Activated CD8-positive, alpha-beta T cell treated with anti-CD3 and anti-CD28 coated beads for 36 hours (primary cell): ENCODE measurements at regions not wholly inside any gene's neighbourhood (a gene's known extent, or its start where the extent isn't known, plus 50 kb on each side); places are given as distances from the start of the nearest gene placed in this dataset.
"Not testable (repeated sequence)": the region's sequence is repeated elsewhere in the genome, so short reads cannot be mapped to it uniquely, and the experiment has no call there.

Experiments used
- ATAC-seq: fragments of 200-7000 bp; cut with Tn5 transposase; one replicate; pipeline ENCODE4 v1.10.0; 2021; ENCODE audit warnings: mild to moderate bottlenecking, moderate library complexity
- CTCF ChIA-PET: fragments of 350-600 bp; sonication (Branson Sonifier 250); formaldehyde crosslinking; loops from one replicate; lab custom pipeline; 2021; ENCODE audit warnings: antibody characterized with exemption; lab: Charles Lee
- POLR2A ChIA-PET: fragments of 350-600 bp; sonication (Branson Sonifier 250); formaldehyde crosslinking; loops from one replicate; lab custom pipeline; 2021; ENCODE audit warnings: antibody characterized with exemption; lab: Charles Lee
- DNase-seq: peaks from one replicate; pipeline ENCODE4 v3.0.0-alpha.2; 2020
- H3K27ac Mint-ChIP-seq: one replicate; pipeline ENCODE4 v1.8.0; 2021; ENCODE audit warnings: mild to moderate bottlenecking, mixed read lengths
- H3K27me3 Mint-ChIP-seq: one replicate; pipeline ENCODE4 v1.8.0; 2021; ENCODE audit warnings: mixed read lengths
- H3K36me3 Mint-ChIP-seq: one replicate; pipeline ENCODE4 v1.8.0; 2021; ENCODE audit warnings: low read depth, mixed read lengths
- H3K4me1 Mint-ChIP-seq: one replicate; pipeline ENCODE4 v1.8.0; 2021; ENCODE audit warnings: low read depth, mixed read lengths
- H3K4me3 Mint-ChIP-seq: one replicate; pipeline ENCODE4 v1.8.0; 2021; ENCODE audit warnings: mild to moderate bottlenecking, moderate library complexity, mixed read lengths
- H3K9me3 Mint-ChIP-seq: one replicate; pipeline ENCODE4 v1.8.0; 2021; ENCODE audit warnings: mixed read lengths
- CTCF ChIP-seq: fragments of 200-600 bp; IDR thresholded peaks from one replicate; pipeline ENCODE4 v1.8.0; 2022; ENCODE audit warnings: antibody characterized with exemption, mild to moderate bottlenecking
- intact Hi-C: fragments of 100-400 bp; cut with micrococcal nuclease; formaldehyde crosslinking; loops from one replicate; pipeline ENCODE4 v1.10.0; 2022

DNA sequence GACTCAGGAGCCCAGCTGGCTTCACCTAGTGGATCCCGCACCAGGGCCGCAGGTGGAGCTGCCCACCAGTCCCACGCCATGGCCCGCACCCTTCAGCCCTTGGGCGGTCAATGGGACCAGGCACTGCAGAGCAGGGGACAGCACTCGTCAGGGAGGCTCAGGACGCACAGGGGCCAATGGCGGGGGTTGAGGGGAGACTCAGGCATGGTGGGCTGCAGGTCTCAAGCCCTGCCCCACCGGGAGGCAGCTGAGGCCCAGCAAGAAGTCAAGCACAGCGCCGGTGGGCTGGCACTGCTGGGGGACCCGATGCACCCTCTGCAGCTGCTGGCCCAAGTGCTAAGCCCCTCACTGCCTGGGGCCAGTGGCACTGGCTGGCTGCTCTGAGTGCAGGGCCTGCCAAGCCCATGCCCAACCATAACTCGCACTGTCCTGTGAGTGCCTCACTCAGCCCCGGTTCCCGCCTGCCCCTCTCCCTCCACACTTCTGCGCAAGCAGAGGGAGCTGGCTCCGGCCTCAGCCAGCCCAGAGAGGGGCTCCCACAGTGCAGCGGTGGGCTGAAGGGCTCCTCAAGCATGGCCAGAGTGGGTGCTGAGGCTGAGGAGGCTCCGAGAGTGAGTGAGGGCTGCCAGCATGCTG, 111.7 kb upstream of the PGR start:
- no peaks in the 10 kb centered on the region for H3K27me3 Mint-ChIP-seq
- intact Hi-C loops, result no loop called here
- CTCF ChIA-PET, result no interaction called here
- H3K36me3 Mint-ChIP-seq, result no peaks in the 10 kb centered on the region
- H3K4me1 Mint-ChIP-seq, result no peaks in the 10 kb centered on the region
- no peak overlapping the region for H3K4me3 Mint-ChIP-seq
- DNase-seq, result no peak
- no peak overlapping the region for H3K27ac Mint-ChIP-seq
- POLR2A ChIA-PET, result no interaction called here
- ATAC-seq, result no peak
- peaks cover 7% of the 10 kb centered on the region for H3K9me3 Mint-ChIP-seq
- no peak for TF ChIP-seq CTCF

- H3K27me3 Mint-ChIP-seq, H3K36me3 Mint-ChIP-seq, ATAC-seq, H3K4me3 Mint-ChIP-seq, H3K27ac Mint-ChIP-seq, intact Hi-C loops, CTCF ChIA-PET, DNase-seq, H3K9me3 Mint-ChIP-seq, H3K4me1 Mint-ChIP-seq: not testable (repeated sequence)
- POLR2A ChIA-PET, result interaction anchor here (0.6 kb wide), 1 partner anchor 325 kb away, joined by 3 read pairs; no protein-coding TSS in a partner anchor
Observed at GRCh38 chr11:101231207-101231834, 101.7 kb upstream of the PGR start.

GRCh38 chr11:101226617-101227016, 97.0 kb upstream of the PGR start:
- POLR2A ChIA-PET, result interaction anchor here (0.6 kb wide), 1 partner anchor 70 kb away, joined by 3 read pairs; no protein-coding TSS in a partner anchor
- CTCF ChIA-PET, result no interaction called here
- Mint-ChIP-seq H3K36me3 (no peaks in the 10 kb centered on the region), H3K27ac (no peak overlapping the region), H3K4me1 (no peaks in the 10 kb centered on the region), H3K4me3 (no peak overlapping the region), H3K9me3 (peaks cover 18% of the 10 kb centered on the region), H3K27me3 (no peaks in the 10 kb centered on the region)
- ATAC-seq (no peak), DNase-seq (no peak)
- no peak for TF ChIP-seq CTCF
- intact Hi-C loops, result no loop called here

DNA sequence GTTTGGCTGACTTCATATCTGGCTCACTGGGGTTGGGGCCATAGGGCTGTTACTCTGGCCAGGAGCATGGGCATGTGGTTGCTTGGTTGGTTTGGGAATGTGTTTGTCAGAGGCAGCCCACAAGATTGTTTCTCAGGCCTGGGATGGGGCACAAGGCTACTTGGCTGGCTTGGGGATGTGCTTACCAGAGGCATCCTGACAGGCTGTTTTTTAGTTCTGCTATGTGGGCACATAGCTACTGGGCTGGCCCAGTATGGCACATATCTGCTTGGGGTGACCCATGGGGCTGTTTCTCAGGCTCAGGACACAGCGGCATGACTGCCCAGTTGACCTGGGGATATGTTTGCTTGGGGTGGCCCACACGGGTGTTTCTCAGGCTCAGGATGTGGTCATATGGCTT, 94.6 kb upstream of the PGR start:
- H3K4me3 Mint-ChIP-seq, result no peak overlapping the region
- intact Hi-C loops, result no loop called here
- no peaks in the 10 kb centered on the region for H3K27me3 Mint-ChIP-seq
- CTCF ChIA-PET, result no interaction called here
- H3K36me3 Mint-ChIP-seq, result no peaks in the 10 kb centered on the region
- POLR2A ChIA-PET, result no interaction called here
- no peaks in the 10 kb centered on the region for H3K4me1 Mint-ChIP-seq
- peaks cover 25% of the 10 kb centered on the region for H3K9me3 Mint-ChIP-seq
- ATAC-seq, result no peak
- TF ChIP-seq CTCF, result no peak
- H3K27ac Mint-ChIP-seq, result no peak overlapping the region
- DNase-seq, result no peak

DNA sequence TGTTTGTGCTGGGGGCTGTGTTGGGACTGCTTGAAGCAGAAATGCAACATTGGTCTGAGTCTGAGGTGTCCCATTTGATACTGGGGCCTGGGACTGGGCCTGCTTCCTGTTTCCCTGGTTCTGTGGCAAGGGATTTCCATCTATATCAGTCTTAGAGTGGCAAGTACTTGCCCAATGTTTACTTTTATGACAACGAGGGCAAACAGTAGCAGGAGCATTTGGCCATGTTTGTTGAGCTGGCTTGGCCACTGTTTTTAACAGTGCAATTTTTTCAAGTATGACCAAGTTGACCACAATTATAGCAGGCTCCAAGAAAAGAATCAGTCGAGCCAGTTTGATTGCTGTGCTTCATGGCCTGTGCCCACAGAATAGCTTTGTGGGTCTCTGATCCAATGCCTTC, 88.5 kb upstream of the PGR start:
- H3K4me1 Mint-ChIP-seq, CTCF ChIA-PET, DNase-seq, H3K27me3 Mint-ChIP-seq, H3K27ac Mint-ChIP-seq, H3K36me3 Mint-ChIP-seq, H3K4me3 Mint-ChIP-seq, POLR2A ChIA-PET, intact Hi-C loops, ATAC-seq: not testable (repeated sequence)
- peaks cover 24% of the 10 kb centered on the region for H3K9me3 Mint-ChIP-seq

DNA sequence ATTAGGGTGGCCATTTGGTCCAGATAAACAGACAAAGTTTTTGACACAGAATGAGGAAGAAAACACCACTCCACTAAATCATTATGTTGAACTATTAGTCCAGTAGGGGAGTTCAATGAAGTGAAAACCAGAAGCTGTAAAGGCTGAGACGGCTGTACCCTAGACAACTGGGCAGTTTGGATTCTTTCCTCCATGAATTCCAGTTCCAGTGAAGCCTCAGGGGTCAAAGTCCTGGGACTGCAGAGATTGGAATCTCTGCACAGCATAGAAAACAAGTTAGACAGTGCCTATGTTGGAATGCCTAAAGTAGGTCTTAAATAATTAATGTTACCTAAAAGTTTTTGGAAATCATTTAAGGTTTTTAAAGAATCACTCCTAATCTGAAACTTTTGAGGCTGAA, 86.5 kb upstream of the PGR start:
- H3K4me3 Mint-ChIP-seq, DNase-seq, POLR2A ChIA-PET, CTCF ChIA-PET, H3K27ac Mint-ChIP-seq, H3K36me3 Mint-ChIP-seq, H3K27me3 Mint-ChIP-seq, intact Hi-C loops, ATAC-seq, H3K4me1 Mint-ChIP-seq: not testable (repeated sequence)
- H3K9me3 Mint-ChIP-seq, result peaks cover 31% of the 10 kb centered on the region
